HT-29 (cell line): ENCODE measurements at regions not wholly inside any gene's neighbourhood (a gene's known extent, or its start where the extent isn't known, plus 50 kb on each side); places are given as distances from the start of the nearest gene placed in this dataset.

Experiments
- DNase-seq: peaks from one replicate; pipeline ENCODE4 v3.0.0-alpha.2; 2015; ENCODE audit warnings: low spot score

DNA sequence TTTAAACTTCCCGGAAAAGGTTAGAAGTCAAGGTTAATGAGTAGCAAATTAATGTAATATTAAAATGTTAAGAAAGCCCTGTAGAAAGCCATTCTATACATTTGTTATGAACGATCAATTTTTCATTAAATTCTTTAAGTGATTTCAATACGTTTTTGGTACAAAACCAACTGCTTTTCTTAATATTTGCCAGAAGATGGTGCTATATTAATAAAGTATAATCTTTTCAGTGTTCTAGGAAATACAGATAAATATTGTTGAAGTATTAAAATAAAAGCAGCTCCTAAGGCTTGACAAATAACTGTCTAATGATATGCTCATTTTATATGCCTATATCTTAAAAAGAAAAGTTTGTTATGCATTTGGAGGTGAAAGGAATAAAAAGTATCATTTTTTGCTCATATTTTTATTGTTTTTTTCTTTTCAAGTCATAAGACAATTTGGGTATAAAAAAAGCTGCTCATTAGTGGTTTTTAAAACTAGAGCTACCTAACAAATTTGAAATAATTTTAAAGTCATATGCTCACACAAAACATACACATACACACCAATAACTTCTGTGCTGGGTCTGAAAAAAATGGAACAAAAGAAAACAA lies 130.3 kb upstream of the POT1 start:
- DNase-seq: peak; percentile 16

DNA sequence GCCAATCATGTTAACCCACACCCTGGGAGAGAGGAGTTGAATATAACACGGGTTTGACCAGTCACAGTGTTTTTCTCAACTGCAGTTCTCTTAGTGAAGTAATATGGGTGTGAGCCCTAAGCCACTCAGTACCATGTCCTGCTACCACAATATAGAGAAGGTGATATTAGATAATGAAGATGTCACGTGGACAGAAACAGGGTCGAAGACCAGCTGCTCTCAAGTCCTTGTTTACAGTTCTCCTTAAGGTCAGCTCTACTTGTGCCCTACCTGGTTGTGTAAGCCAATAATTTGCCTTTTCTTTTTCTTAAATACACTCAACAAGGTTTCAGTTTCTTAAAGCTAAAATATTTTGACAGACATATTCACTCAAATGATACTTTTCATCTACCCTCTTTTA lies 128.3 kb upstream of the POT1 start:
- no peak for DNase-seq

GRCh38 chr7:125055376-125055775 lies 125.8 kb upstream of the POT1 start:
- no peak for DNase-seq

- DNase-seq: no peak
These were observed 117.1 kb upstream of the POT1 start for GRCh38 chr7:125046767-125047166.

GRCh38 chr7:125033506-125033905 lies 103.9 kb upstream of the POT1 start:
- DNase-seq: peak; percentile 59

DNA sequence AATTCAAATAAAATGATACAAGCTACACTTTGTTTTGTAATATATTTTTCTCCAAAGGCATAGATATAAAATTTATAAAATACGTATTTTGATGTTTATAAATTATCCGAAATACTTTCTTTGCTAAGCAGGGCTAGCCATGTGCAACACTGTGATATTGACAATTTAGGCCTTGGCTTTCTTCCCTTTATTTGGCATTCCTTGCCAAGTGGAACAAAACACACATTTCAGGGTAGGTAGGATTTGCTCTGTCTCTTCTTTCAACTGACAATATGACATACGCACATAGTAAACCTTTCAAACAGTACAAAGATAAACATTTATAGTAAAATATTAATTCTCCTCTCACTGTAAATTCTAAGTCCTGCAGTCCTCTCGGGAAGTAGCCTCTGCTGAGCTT lies 103.3 kb upstream of the POT1 start:
- DNase-seq: no peak

DNA sequence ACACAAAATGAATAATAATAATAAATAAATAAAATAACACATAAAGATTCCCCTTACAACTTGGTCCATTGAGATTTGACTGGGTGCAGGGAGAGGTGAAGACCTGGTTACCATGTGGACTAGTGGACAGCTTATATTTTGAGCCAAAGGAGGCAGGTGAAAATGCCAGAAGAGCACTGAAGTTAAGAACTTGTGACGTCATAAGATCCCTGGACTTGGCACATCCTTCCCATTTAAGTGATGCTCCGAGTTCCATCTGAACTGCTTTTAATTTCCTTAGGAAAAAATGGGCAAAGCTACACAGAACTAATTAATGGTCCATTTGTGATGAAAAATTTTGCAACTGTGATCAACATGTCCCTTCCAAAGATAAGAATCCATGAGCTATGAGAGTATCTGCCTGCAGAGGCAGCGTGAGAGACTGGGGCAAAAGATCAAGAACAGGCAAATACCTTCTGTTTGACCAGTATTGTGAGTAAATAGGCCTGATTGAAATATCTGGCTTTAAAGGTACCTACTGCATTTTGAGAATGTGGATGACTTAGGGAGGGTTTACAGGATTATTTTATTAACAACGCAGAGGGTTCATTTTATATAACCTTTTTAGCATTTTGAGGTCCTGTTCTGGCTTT lies 101.2 kb upstream of the POT1 start:
- DNase-seq: no peak

- no peak for DNase-seq
These were observed 96.0 kb upstream of the POT1 start for GRCh38 chr7:125025620-125026019.

DNA sequence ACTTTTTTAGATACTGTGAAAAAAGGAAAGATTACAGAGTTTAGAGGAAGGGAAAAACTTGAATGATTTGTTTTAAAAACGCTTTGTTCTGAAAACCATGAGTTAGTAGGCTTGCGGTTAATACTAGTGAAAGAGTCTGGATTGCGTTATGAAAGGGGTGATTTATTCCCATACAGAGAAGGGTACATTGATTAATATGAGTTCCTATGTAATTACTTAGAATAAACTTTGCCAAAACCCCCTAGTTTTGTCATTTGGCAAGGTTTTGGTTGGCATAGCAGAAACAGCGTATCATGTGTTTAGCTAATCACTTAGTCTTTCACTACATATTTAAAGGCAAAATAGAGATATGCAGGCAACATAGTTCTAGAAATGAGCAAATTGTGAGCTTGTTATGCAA lies 91.2 kb upstream of the POT1 start:
- DNase-seq: no peak

DNA sequence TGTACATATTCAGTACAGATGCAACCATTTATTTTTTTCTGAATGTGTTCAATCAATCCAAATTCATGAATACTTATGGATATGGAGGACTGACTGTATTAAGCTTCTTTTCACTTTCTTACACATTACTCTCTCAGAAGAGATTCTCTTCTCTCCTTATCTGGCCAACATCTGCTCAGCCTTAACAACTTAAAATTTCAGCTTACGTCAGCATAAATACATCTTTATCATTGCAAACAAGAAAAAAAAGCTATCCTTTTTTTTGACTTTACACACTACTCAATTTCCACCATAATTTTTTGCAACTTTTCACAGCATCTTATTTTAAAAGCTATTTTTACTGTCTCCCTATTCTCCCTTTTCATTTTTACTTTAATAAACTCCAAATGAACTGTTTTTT lies 80.9 kb upstream of the POT1 start:
- no peak for DNase-seq

- peak; percentile 49 for DNase-seq
These were observed 67.2 kb upstream of the POT1 start for GRCh38 chr7:124996778-124997177.

DNA sequence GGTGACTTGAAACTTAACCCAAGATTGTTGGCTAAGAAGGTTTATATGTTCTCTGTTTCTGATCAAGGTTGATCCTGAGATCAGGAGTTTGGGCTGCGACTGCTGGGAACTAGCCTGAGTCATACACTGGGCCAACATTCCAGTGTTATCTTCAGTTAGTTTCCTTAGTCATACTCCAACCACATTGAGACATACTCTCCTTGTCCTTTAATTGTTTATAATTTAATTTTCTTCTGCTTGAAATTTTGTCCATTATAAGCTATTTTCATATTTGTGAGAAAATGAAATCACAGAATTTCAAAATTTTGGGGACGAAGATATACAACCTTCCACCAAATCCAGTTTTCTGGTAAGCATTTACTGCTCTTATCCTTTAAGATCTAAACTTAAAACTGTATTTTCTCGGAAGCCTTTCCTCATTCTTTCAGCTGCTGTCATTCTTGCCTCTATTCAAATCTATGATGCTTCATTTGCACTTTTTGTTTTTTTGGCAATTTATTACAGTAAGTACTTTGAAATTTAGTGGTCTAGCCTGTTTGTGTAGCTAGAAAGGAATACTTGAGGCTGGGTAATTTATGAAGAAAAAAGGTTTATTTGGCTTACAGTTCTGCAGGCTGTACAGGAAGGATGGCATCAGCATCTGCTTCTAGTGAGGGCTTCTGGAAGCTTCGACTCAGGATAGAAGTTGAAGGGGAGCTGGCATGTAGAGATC lies 63.4 kb upstream of the POT1 start:
- peak; percentile 72 for DNase-seq

- no peak for DNase-seq
These were observed 60.3 kb upstream of the POT1 start for GRCh38 chr7:124989911-124990310.
